SK-N-DZ (cell line): ENCODE measurements at regions not wholly inside any gene's neighbourhood (a gene's known extent, or its start where the extent isn't known, plus 50 kb on each side); places are given as distances from the start of the nearest gene placed in this dataset.
A peak's percentile ranks its signal among the peaks of the same experiment; 100 is the strongest.
"Not testable (repeated sequence)": the region's sequence is repeated elsewhere in the genome, so short reads cannot be mapped to it uniquely, and the experiment has no call there.

Experiments used
- DNase-seq: peaks from one replicate; pipeline ENCODE4 v3.0.0-alpha.2; 2015; ENCODE audit warnings: low spot score

GRCh38 chrX:47302396-47302795 lies 68.0 kb upstream of the ZNF157 start:
- no peak for DNase-seq

DNA sequence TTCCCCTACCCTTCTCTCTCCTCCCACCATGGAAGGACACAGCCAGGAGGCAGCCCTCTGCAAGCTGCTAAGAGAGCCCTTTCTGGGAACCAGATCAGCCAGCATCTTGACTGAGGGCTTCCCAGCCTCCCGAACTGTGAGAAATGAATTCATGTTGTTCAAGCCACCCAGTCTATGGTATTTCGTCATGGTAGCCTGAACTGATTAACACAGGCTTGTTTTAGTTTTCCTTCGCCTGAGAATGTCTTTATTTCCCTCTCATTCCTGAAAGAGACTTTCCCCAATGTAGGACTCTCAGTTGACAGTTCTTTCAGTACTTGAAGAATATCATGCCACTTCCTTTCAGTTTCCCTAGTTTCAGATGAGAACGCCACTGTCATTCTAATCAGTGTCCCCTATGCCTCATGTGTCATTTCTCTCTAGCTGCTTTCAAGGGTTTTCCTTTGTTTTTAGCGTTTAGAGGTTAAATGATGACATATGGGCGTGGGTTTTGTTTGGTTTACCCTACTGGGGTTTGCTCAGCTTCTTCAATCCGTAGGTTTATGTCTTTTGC lies 63.8 kb upstream of the ZNF157 start:
- not testable (repeated sequence) for DNase-seq

- peak; percentile 27 for DNase-seq
Observed at GRCh38 chrX:47311932-47312774, 58.2 kb upstream of the ZNF157 start.

DNA sequence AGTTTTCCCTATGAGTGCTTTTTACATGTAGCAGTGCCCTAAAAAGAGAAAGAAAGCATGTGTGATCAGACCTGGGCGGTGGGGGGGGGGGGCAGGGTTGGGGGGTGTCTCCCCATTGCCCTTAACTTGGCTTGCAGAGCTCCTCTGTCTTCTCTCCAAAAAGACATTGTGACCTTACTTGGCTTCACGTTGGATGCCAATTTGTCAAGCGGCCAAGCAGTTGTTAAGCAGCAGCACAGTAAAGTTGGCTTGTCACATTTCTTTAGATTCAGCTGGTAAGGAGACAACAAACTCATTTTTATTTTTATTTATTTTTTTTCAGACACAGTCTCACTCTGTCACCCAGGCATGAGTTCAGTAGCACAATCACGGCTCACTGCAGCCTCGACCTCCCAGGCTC lies 57.3 kb upstream of the ZNF157 start:
- no peak for DNase-seq

DNA sequence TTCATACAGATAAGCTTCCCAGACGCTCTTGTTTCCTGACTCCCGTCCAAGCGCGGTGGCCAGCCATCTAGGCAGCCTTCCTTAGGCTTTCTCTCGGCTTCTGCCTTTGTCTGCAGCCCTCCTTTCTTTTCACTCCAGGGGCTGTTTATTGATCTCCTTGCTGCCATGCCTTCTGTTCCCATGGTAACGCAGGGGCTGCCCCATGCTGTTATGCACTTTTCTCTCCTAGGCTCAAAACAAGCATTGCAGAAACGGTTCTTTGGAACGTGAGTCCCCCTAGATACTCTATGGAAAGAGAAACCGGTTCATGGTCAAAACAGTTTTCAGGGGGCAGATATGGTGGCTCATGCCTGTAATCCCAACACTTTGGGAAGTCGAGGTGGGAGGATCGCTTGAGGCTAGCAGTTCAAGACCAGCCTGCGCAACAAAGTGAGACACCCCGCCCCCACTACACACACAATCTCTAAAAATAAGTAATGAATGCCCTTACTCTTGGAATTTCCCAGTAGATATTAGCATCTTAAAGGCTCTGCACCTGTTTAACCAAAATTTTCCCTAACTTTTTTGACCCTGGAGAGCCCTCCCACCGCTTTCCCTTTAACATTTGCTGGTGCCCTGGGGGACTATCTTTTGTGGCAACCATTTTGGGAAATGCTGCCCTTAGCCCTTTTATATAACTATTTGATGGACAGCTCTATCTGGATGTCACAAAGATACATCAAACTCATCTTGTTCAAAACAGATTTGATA lies 53.9 kb upstream of the ZNF157 start:
- DNase-seq, result peak; percentile 48
